HG02798 (cell line): ENCODE measurements at regions not wholly inside any gene's neighbourhood (a gene's known extent, or its start where the extent isn't known, plus 50 kb on each side); places are given as distances from the start of the nearest gene placed in this dataset.
"Not testable (repeated sequence)": the region's sequence is repeated elsewhere in the genome, so short reads cannot be mapped to it uniquely, and the experiment has no call there.

Experiments
- ATAC-seq: cut with Tn5 transposase; IDR thresholded peaks from one replicate; pipeline ENCODE4 v1.9.1; 2021; ENCODE audit warnings: mild to moderate bottlenecking; ENCODE audit not compliant: unreplicated experiment, poor library complexity

- ATAC-seq = no peak
Measured at GRCh38 chr20:48153103-48153502, 367.8 kb upstream of the SULF2 start.

- no peak for ATAC-seq
Measured at GRCh38 chr20:48150568-48150967, 365.3 kb upstream of the SULF2 start.

- no peak for ATAC-seq
Measured at GRCh38 chr20:48149902-48150301, 364.6 kb upstream of the SULF2 start.

- no peak for ATAC-seq
Measured at GRCh38 chr20:48148916-48149672, 363.8 kb upstream of the SULF2 start.

GRCh38 chr20:48148020-48148419 is 362.7 kb upstream of the SULF2 start:
- ATAC-seq = no peak

GRCh38 chr20:48147311-48147710 is 362.0 kb upstream of the SULF2 start:
- no peak for ATAC-seq

GRCh38 chr20:48146877-48147276 is 361.6 kb upstream of the SULF2 start:
- no peak for ATAC-seq

- ATAC-seq = no peak
Measured at GRCh38 chr20:48146308-48146707, 361.0 kb upstream of the SULF2 start.

- ATAC-seq = no peak
Measured at GRCh38 chr20:48143435-48144081, 358.3 kb upstream of the SULF2 start.

GRCh38 chr20:48142516-48142773 is 357.2 kb upstream of the SULF2 start:
- ATAC-seq = no peak

- ATAC-seq = no peak
Measured at GRCh38 chr20:48141660-48142515, 356.6 kb upstream of the SULF2 start.

- no peak for ATAC-seq
Measured at GRCh38 chr20:48139262-48140041, 354.2 kb upstream of the SULF2 start.

- no peak for ATAC-seq
Measured at GRCh38 chr20:48132834-48133233, 347.6 kb upstream of the SULF2 start.

GRCh38 chr20:48131581-48131980 is 346.3 kb upstream of the SULF2 start:
- ATAC-seq = no peak

GRCh38 chr20:48129345-48129942 is 344.2 kb upstream of the SULF2 start:
- no peak for ATAC-seq

GRCh38 chr20:48128436-48128835 is 343.2 kb upstream of the SULF2 start:
- ATAC-seq = no peak

- not testable (repeated sequence) for ATAC-seq
Measured at GRCh38 chr20:48127964-48128363, 342.7 kb upstream of the SULF2 start.

GRCh38 chr20:48127133-48127532 is 341.9 kb upstream of the SULF2 start:
- not testable (repeated sequence) for ATAC-seq

- ATAC-seq = no peak
Measured at GRCh38 chr20:48126227-48126740, 341.0 kb upstream of the SULF2 start.

- no peak for ATAC-seq
Measured at GRCh38 chr20:48124960-48125359, 339.7 kb upstream of the SULF2 start.
